ENCODE measurements at regions not wholly inside any gene's neighbourhood (a gene's known extent, or its start where the extent isn't known, plus 50 kb on each side); places are given as distances from the start of the nearest gene placed in this dataset.

- WGBS, 5 donors: 79 to 96% (median 87%) methylated on average over 1 of the region's 1 CpG
These were observed 85.9 kb upstream of the GPR149 start for GRCh38 chr3:154515921-154516320.

GRCh38 chr3:154510780-154511179, 80.8 kb upstream of the GPR149 start:
- TF ChIP-seq EP300 (IDR thresholded peaks at IDR 0.05): no peak
- no peak for TF ChIP-seq CTCF (IDR thresholded peaks at IDR 0.05)
- no peak for TF ChIP-seq POLR2AphosphoS5 (IDR thresholded peaks at IDR 0.05)
- no peak for TF ChIP-seq POLR2A (IDR thresholded peaks at IDR 0.05)
- Histone ChIP-seq H3K9me3 (no peaks in the 10 kb centered on the region), H3K4me1 (no peaks in the 10 kb centered on the region), H3K4me3 (no peak overlapping the region), H3K36me3 (no peaks in the 10 kb centered on the region), H3K27ac (no peak overlapping the region), H3K27me3 (no peaks in the 10 kb centered on the region)
- 71 to 79% (median 77%) methylated on average over 2 of the region's 2 CpGs for WGBS, 5 donors
- DNase-seq: no peak
- intact Hi-C loops (cut with DNase I; ENCODE audit: low total_unique reads): no loop called here

More at GRCh38 chr3:154515921-154516320, 85.9 kb upstream of the GPR149 start:
- TF ChIP-seq EP300 (IDR thresholded peaks at IDR 0.05) (no peak), POLR2AphosphoS5 (IDR thresholded peaks at IDR 0.05) (no peak), POLR2A (IDR thresholded peaks at IDR 0.05) (no peak), CTCF (IDR thresholded peaks at IDR 0.05) (no peak)
- Histone ChIP-seq H3K27ac (no peak overlapping the region), H3K4me3 (no peak overlapping the region), H3K36me3 (no peaks in the 10 kb centered on the region), H3K9me3 (no peaks in the 10 kb centered on the region), H3K4me1 (no peaks in the 10 kb centered on the region), H3K27me3 (no peaks in the 10 kb centered on the region)
- intact Hi-C loops (cut with DNase I; ENCODE audit: low total_unique reads): no loop called here
- no peak for DNase-seq

- Histone ChIP-seq H3K27ac (no peak overlapping the region), H3K4me1 (no peaks in the 10 kb centered on the region), H3K27me3 (no peaks in the 10 kb centered on the region), H3K9me3 (no peaks in the 10 kb centered on the region), H3K36me3 (no peaks in the 10 kb centered on the region), H3K4me3 (no peak overlapping the region)
- intact Hi-C loops (cut with DNase I; ENCODE audit: low total_unique reads): no loop called here
- no peak for TF ChIP-seq POLR2AphosphoS5 (IDR thresholded peaks at IDR 0.05)
- TF ChIP-seq POLR2A (IDR thresholded peaks at IDR 0.05): no peak
- TF ChIP-seq EP300 (IDR thresholded peaks at IDR 0.05): no peak
- TF ChIP-seq CTCF (IDR thresholded peaks at IDR 0.05): no peak
- no peak for DNase-seq
- 71 to 91% (median 84%) methylated on average over 2 of the region's 2 CpGs for WGBS, 5 donors
These were observed 77.7 kb upstream of the GPR149 start for GRCh38 chr3:154507727-154508126.

- Histone ChIP-seq H3K27me3 (no peaks in the 10 kb centered on the region), H3K4me3 (no peak overlapping the region), H3K36me3 (no peaks in the 10 kb centered on the region), H3K9me3 (no peaks in the 10 kb centered on the region), H3K4me1 (no peaks in the 10 kb centered on the region), H3K27ac (no peak overlapping the region)
- DNase-seq: no peak
- 63 to 89% (median 77%) methylated on average over 2 of the region's 2 CpGs for WGBS, 5 donors
- TF ChIP-seq EP300 (IDR thresholded peaks at IDR 0.05): no peak
- no peak for TF ChIP-seq POLR2A (IDR thresholded peaks at IDR 0.05)
- TF ChIP-seq CTCF (IDR thresholded peaks at IDR 0.05): no peak
- TF ChIP-seq POLR2AphosphoS5 (IDR thresholded peaks at IDR 0.05): no peak
- intact Hi-C loops (cut with DNase I; ENCODE audit: low total_unique reads): no loop called here
These were observed 67.0 kb upstream of the GPR149 start for GRCh38 chr3:154496978-154497377.

Measured in stomach (tissue), 8 donors.